Mucosa of rectum (tissue), 2 donors: ENCODE measurements at regions not wholly inside any gene's neighbourhood (a gene's known extent, or its start where the extent isn't known, plus 50 kb on each side); places are given as distances from the start of the nearest gene placed in this dataset.

ENCODE experiments used
- H3K27ac ChIP-seq, 2 donors: one replicate each; pipeline ENCODE4 v1.7.0; 2013; ENCODE audit warnings: inconsistent platforms in 2 of 2, low read depth in 2 of 2, low read length in 2 of 2
- H3K27me3 ChIP-seq, 2 donors: one replicate each; pipeline ENCODE4 v1.7.0; 2013; ENCODE audit warnings: low read length in 2 of 2; ENCODE audit not compliant: control insufficient read depth in 2 of 2, insufficient read depth in 2 of 2
- H3K36me3 ChIP-seq, 2 donors: one replicate each; pipeline ENCODE4 v1.7.0; 2013; ENCODE audit warnings: low read length in 2 of 2; ENCODE audit not compliant: control insufficient read depth in 2 of 2, insufficient read depth in 2 of 2
- H3K4me1 ChIP-seq, 2 donors: one replicate each; pipeline ENCODE4 v1.7.0; 2013; ENCODE audit warnings: low read length in 2 of 2, mild to moderate bottlenecking in 1 of 2; ENCODE audit not compliant: control insufficient read depth in 2 of 2, insufficient read depth in 2 of 2
- H3K4me3 ChIP-seq, 2 donors: one replicate each; pipeline ENCODE4 v1.7.0; 2013; ENCODE audit warnings: low read length in 2 of 2
- H3K9ac ChIP-seq, 2 donors: one replicate each; pipeline ENCODE4 v1.7.0; 2013; ENCODE audit warnings: low read length in 2 of 2, low read depth in 1 of 2, mild to moderate bottlenecking in 1 of 2
- H3K9me3 ChIP-seq, 2 donors: one replicate each; pipeline ENCODE4 v1.7.0; 2013; ENCODE audit warnings: low read length in 2 of 2; ENCODE audit not compliant: control insufficient read depth in 2 of 2
- donor health status: healthy.
- donor health status: Normal muscosa, but diverticular disease.

DNA sequence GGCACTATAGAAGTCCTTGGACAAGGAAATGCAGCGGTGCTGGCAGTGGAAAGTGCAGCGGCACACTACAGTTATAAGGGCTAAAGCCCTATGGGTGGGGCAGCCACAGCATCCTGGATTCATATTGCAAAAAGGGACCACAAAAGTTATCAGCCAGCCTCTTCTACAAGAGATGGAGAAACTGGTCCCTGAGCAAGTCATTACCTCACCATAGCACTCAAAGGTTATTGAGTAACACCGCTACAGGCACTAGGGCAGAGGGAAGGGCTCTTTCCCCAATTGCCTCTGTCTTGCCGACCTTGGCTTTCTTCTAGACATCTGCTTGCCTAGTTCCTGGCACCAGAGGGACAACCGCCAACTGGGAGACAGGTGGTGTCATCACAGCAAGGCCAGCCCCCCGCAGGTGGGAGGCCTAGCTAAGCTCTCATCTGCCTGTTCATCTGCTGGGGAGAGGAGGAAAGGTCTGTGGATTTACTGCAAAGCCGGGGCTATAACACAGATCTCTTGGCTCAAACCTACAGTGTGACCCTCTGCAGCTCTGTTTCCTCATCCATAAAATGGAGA, 600.0 kb downstream of the BCOR start:
- Histone ChIP-seq H3K4me3 (no peak overlapping the region), H3K4me1 (no peaks in the 10 kb centered on the region), H3K27ac (no peak overlapping the region), H3K36me3 (no peaks in the 10 kb centered on the region), H3K9me3 (no peaks in the 10 kb centered on the region), H3K9ac (no peak overlapping the region), H3K27me3 (peaks cover 2% of the 10 kb centered on the region in 2 donors)

DNA sequence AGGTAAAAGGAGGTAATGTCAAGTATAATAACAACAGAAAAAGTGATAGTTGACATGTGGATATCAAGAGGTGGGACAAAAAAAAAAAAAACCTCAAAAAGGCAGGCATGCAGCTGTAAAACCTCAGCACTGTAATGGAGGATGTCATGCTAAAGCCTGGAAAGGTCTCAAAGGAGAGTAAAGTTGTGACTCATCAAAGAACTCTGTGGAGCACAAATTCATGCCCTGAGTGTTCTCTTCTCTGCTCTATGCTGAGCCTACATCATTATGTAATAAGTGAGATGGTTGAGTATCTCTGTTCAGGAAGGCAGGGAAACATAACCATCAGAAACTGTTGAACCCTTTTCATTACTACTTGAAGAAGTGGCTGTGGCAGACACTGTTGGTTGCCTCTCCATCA, 597.8 kb downstream of the BCOR start:
- peaks cover 2 to 5% of the 10 kb centered on the region in 2 donors for H3K27me3 ChIP-seq
- H3K36me3 ChIP-seq, result no peaks in the 10 kb centered on the region
- no peak overlapping the region for H3K4me3 ChIP-seq
- H3K4me1 ChIP-seq, result no peaks in the 10 kb centered on the region
- no peak overlapping the region for H3K27ac ChIP-seq
- H3K9ac ChIP-seq, result no peak overlapping the region
- H3K9me3 ChIP-seq, result no peaks in the 10 kb centered on the region

GRCh38 chrX:39501822-39502221, 595.9 kb downstream of the BCOR start:
- Histone ChIP-seq H3K4me3 (no peak overlapping the region), H3K27ac (no peak overlapping the region), H3K9me3 (no peaks in the 10 kb centered on the region), H3K36me3 (no peaks in the 10 kb centered on the region), H3K4me1 (no peaks in the 10 kb centered on the region), H3K9ac (no peak overlapping the region), H3K27me3 (peaks cover 0 to 7% of the 10 kb centered on the region in 2 donors)

- H3K4me3 ChIP-seq, result no peak overlapping the region
- H3K27me3 ChIP-seq, result peaks cover 0 to 7% of the 10 kb centered on the region in 2 donors
- H3K36me3 ChIP-seq, result no peaks in the 10 kb centered on the region
- H3K9ac ChIP-seq, result no peak overlapping the region
- no peak overlapping the region for H3K27ac ChIP-seq
- no peaks in the 10 kb centered on the region for H3K9me3 ChIP-seq
- no peaks in the 10 kb centered on the region for H3K4me1 ChIP-seq
Observed at GRCh38 chrX:39502486-39502885, 595.3 kb downstream of the BCOR start.

DNA sequence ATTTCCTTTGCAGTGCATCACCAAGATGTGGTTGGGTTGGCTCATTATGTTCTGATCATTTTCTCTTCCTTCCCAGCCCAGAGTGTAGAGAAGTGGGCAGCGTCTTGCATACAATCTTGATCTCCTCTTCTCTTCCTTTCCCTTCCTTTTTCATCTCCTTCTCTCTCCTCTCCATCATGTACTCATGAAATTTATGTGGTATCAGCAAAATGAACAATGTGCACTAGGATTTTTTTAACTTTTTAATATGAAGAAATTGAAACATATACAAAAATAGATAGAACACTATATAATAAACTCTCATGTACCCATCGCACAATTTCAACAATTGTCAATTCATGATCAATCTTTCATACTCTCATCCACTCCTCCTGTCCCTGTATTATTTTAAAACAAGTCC, 593.5 kb downstream of the BCOR start:
- H3K36me3 ChIP-seq, result no peaks in the 10 kb centered on the region
- no peak overlapping the region for H3K9ac ChIP-seq
- H3K27ac ChIP-seq, result no peak overlapping the region
- no peak overlapping the region for H3K4me3 ChIP-seq
- no peaks in the 10 kb centered on the region for H3K4me1 ChIP-seq
- peaks cover 0 to 7% of the 10 kb centered on the region in 2 donors for H3K27me3 ChIP-seq
- H3K9me3 ChIP-seq, result peaks cover 0 to 3% of the 10 kb centered on the region in 2 donors

- H3K9me3 ChIP-seq, result peaks cover 3 to 8% of the 10 kb centered on the region in 2 donors
- H3K4me3 ChIP-seq, result no peak overlapping the region
- H3K27me3 ChIP-seq, result peaks cover 0 to 7% of the 10 kb centered on the region in 2 donors
- H3K36me3 ChIP-seq, result no peaks in the 10 kb centered on the region
- H3K27ac ChIP-seq, result no peak overlapping the region
- H3K9ac ChIP-seq, result no peak overlapping the region
- no peaks in the 10 kb centered on the region for H3K4me1 ChIP-seq
Observed at GRCh38 chrX:39504850-39505259, 592.9 kb downstream of the BCOR start.

DNA sequence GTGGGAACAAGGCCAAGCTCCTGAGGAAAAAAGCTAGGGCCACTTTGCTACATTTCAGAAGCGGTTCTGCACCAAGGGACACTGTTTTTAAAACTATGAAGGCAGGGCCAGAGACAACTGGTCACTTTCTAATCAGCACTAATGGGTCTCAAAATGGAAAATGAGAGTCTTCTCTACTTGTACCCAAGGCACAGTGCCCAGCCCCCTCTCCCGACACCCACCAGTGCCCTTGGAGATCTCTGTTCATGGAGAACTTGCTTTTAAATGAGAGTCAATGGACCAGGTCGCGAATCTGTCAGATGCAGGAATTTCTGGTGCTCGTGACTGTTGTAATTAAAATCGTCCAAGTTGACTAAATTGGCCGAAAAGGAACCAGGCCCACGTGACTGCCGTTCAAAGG, 591.6 kb downstream of the BCOR start:
- Histone ChIP-seq H3K9me3 (peaks cover 3 to 8% of the 10 kb centered on the region in 2 donors), H3K27ac (no peak overlapping the region), H3K4me1 (no peaks in the 10 kb centered on the region), H3K4me3 (no peak overlapping the region), H3K36me3 (no peaks in the 10 kb centered on the region), H3K27me3 (peaks cover 0 to 7% of the 10 kb centered on the region in 2 donors), H3K9ac (no peak overlapping the region)

DNA sequence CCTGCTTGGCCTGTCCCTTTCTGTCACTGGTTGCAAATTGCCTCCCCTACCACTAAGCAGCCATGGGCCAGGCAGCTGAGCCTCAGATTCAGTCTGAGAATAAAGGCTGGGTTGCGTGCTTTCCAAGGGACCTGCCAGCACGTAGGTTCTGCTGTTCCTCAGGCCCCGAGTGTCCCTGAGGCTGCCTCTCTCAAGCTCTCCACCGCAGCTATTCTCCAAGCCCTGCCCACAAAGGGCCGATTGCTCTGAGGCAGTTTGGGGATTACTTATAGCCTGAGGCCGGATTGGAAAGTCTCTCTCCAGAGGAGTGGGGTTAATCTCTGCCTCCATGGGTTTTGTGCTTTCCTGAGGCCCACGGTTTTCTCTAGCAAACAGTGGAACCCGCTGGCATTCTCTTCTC, 590.7 kb downstream of the BCOR start:
- H3K36me3 ChIP-seq, result no peaks in the 10 kb centered on the region
- H3K4me3 ChIP-seq, result no peak overlapping the region
- H3K4me1 ChIP-seq, result no peaks in the 10 kb centered on the region
- H3K27ac ChIP-seq, result no peak overlapping the region
- peaks cover 0 to 6% of the 10 kb centered on the region in 2 donors for H3K27me3 ChIP-seq
- H3K9ac ChIP-seq, result no peak overlapping the region
- H3K9me3 ChIP-seq, result peaks cover 3 to 8% of the 10 kb centered on the region in 2 donors

GRCh38 chrX:39507617-39508299, 590.0 kb downstream of the BCOR start:
- Histone ChIP-seq H3K27me3 (peaks cover 0 to 5% of the 10 kb centered on the region in 2 donors), H3K9me3 (peaks cover 3 to 8% of the 10 kb centered on the region in 2 donors), H3K4me1 (no peaks in the 10 kb centered on the region), H3K36me3 (no peaks in the 10 kb centered on the region), H3K27ac (no peak overlapping the region), H3K4me3 (no peak overlapping the region), H3K9ac (no peak overlapping the region)

GRCh38 chrX:39508300-39508692, 589.5 kb downstream of the BCOR start:
- H3K4me1 ChIP-seq, result no peaks in the 10 kb centered on the region
- H3K4me3 ChIP-seq, result no peak overlapping the region
- H3K9ac ChIP-seq, result no peak overlapping the region
- H3K36me3 ChIP-seq, result no peaks in the 10 kb centered on the region
- H3K27ac ChIP-seq, result no peak overlapping the region
- H3K27me3 ChIP-seq, result peaks cover 0 to 8% of the 10 kb centered on the region in 2 donors
- H3K9me3 ChIP-seq, result peaks cover 3 to 8% of the 10 kb centered on the region in 2 donors
